RWPE1 (cell line): ENCODE measurements at regions not wholly inside any gene's neighbourhood (a gene's known extent, or its start where the extent isn't known, plus 50 kb on each side); places are given as distances from the start of the nearest gene placed in this dataset.

Source experiments
- CTCF ChIA-PET: fragments of 350-600 bp; sonication (Branson Sonifier 250); formaldehyde crosslinking; extraction: SDS; loops from one replicate; lab custom pipeline; 2021; lab: Yijun Ruan, JAX
- POLR2A ChIA-PET: fragments of 400-600 bp; formaldehyde crosslinking; extraction: SDS; loops from one replicate; lab custom pipeline; 2020; ENCODE audit warnings: antibody characterized with exemption; ENCODE audit not compliant: low non-redundant PET; lab: Yijun Ruan, JAX
- DNase-seq: peaks from one replicate; pipeline ENCODE4 v3.0.0; 2012; ENCODE audit warnings: low spot score
- H3K27ac ChIP-seq: fragments of 450-650 bp; 2 replicates; pipeline ENCODE4 v1.5.1; 2017
- TF ChIP-seq, protein P1 (sequence below): fragments of 450-650 bp; conservative IDR thresholded peaks from 2 replicates; pipeline ENCODE4 v1.5.1; 2017; ENCODE audit warnings: low read depth, mild to moderate bottlenecking

DNA sequence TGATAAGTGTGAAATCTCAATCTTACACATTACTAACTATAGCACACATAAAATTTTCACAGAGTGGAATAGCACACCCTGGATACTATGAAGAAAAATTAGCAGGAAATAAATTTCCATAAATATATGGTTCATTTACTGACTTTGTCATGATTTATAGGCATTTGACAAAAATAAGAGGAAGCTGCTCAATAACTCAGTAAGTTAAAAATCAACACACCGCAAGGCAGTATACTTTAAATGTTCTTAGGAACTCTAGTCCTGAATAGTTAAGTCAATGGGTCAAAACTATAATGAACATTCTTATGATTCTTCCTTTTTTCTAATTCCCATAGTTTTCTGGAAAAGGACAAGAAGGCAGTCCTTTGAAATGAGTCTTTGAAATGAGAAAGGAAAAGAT lies 1557.8 kb upstream of the RAG2 start:
- ChIA-PET POLR2A (no interaction called here), CTCF (interaction anchor here (0.6 kb wide), 1 partner anchor 23 kb away, joined by 3 read pairs; no protein-coding TSS in a partner anchor)
- no peak overlapping the region for H3K27ac ChIP-seq
- no peak for DNase-seq
- TF ChIP-seq, protein P1, sequence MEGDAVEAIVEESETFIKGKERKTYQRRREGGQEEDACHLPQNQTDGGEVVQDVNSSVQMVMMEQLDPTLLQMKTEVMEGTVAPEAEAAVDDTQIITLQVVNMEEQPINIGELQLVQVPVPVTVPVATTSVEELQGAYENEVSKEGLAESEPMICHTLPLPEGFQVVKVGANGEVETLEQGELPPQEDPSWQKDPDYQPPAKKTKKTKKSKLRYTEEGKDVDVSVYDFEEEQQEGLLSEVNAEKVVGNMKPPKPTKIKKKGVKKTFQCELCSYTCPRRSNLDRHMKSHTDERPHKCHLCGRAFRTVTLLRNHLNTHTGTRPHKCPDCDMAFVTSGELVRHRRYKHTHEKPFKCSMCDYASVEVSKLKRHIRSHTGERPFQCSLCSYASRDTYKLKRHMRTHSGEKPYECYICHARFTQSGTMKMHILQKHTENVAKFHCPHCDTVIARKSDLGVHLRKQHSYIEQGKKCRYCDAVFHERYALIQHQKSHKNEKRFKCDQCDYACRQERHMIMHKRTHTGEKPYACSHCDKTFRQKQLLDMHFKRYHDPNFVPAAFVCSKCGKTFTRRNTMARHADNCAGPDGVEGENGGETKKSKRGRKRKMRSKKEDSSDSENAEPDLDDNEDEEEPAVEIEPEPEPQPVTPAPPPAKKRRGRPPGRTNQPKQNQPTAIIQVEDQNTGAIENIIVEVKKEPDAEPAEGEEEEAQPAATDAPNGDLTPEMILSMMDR = no peak

DNA sequence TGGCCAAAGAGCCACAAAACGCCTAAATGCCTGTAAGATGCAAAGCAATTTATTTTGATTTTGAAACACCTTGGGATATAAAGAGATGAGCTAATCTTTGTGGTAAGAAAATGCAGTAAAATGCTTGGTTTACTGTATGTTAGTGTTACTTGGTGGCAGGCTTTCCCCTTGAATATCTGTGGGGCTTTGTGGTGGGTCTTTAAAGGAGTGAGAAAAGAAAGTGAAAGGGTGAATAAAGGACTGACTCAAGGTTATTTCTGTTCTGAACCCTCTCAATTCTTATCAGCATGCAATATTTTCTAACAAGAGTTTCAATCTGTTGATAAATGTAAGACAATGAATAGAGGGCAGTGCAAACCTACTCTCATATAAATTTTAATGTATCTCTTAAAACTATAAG lies 1555.9 kb upstream of the RAG2 start:
- ChIA-PET POLR2A (no interaction called here), CTCF (no interaction called here)
- H3K27ac ChIP-seq = no peak overlapping the region
- TF ChIP-seq, protein P1 = no peak
- DNase-seq = no peak

DNA sequence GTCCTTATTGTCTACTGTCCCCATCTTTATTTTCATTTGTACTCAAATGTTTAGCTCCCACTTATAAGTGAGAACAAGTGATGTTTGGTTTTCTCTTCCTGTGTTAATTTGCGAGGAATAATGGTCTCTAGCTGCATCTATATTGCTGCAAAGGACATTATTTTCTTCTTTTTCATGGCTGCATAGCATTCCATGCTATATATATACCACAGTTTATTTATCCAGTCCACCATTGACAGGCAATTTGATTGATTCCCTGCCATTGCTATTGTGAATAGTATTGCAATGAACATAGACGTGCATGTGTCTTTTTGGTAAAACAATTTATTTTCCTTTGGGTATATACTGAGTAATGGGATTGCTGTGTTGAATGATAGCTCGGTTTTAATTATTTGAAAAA lies 1545.8 kb upstream of the RAG2 start:
- CTCF ChIA-PET = no interaction called here
- no peak overlapping the region for H3K27ac ChIP-seq
- TF ChIP-seq, protein P1 = no peak
- no peak for DNase-seq
- POLR2A ChIA-PET = no interaction called here

DNA sequence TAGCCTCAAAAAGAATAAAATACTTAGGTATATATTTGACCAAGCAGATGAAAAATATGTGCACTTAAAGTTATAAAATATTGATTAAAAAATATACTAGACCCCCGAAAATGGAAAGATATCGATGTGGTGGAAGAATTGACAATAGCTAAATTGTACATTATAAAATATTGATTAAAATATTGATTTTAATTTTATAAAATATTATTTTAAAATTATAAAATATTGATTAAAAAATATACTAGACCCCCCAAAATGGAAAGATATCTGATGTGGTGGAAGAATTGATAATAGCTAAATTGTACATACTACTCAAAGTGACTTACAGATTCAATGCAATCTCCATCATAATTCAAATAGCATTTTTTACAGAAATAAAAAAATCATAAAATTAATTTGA lies 1540.9 kb upstream of the RAG2 start:
- POLR2A ChIA-PET = no interaction called here
- TF ChIP-seq, protein P1 = no peak
- no peak for DNase-seq
- H3K27ac ChIP-seq = no peak overlapping the region
- CTCF ChIA-PET = no interaction called here

DNA sequence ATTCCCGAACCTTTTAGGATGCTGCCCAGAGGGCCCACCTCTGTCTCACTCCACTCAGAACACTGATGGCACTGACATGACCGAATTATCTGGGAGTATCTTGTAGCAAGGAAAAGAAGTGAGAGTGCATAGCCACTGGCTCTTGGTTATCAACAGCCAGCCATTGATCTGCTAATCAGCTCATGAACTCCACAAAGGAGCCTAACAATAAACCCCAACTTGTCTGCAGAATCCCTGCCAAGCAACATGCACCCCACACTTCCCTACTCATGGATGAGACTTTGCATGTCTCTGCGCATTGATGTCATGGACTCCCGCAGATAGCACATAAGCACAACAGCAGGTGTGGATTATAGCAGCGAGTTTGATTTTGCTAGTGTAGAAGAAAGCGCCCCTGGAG lies 1538.9 kb upstream of the RAG2 start:
- no peak for DNase-seq
- ChIA-PET CTCF (interaction anchor here (1.1 kb wide), 1 partner anchor 42 kb away, joined by 4 read pairs; no protein-coding TSS in a partner anchor), POLR2A (no interaction called here)
- H3K27ac ChIP-seq = no peak overlapping the region
- TF ChIP-seq, protein P1 = no peak

DNA sequence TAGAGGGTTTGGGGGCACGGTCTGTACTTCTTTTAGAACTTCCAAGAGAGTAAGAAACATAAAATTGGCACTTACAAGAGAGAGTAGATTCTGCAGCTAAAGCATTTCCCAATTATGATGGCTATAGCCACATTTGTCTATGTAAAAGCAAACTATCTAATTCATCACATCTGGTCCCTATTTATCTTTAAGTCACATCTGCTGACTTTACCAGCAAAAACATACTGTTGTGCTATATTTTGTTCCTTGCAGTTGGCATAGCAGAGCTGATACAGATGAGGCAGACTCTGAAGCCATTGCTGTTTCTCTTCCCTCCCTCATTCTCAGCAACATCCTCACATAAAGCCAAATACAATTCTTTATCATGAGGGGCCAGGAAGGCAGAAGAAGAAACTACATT lies 1533.5 kb upstream of the RAG2 start:
- POLR2A ChIA-PET = no interaction called here
- CTCF ChIA-PET = interaction anchor here (0.5 kb wide), 1 partner anchor 419 kb away, joined by 3 read pairs; no protein-coding TSS in a partner anchor
- no peak for DNase-seq

More for the DNA sequence above, 1533.5 kb upstream of the RAG2 start:
- H3K27ac ChIP-seq = no peak overlapping the region
- TF ChIP-seq, protein P1 = no peak
